GM12872 (cell line): ENCODE measurements at regions not wholly inside any gene's neighbourhood (a gene's known extent, or its start where the extent isn't known, plus 50 kb on each side); places are given as distances from the start of the nearest gene placed in this dataset.

Experiments
- TF ChIP-seq, protein P1 (sequence below): IDR thresholded peaks from 3 replicates; pipeline ENCODE4 v1.5.1; 2011; ENCODE audit warnings: low read depth, mild to moderate bottlenecking, low read length, moderate library complexity; ENCODE audit not compliant: insufficient read depth

DNA sequence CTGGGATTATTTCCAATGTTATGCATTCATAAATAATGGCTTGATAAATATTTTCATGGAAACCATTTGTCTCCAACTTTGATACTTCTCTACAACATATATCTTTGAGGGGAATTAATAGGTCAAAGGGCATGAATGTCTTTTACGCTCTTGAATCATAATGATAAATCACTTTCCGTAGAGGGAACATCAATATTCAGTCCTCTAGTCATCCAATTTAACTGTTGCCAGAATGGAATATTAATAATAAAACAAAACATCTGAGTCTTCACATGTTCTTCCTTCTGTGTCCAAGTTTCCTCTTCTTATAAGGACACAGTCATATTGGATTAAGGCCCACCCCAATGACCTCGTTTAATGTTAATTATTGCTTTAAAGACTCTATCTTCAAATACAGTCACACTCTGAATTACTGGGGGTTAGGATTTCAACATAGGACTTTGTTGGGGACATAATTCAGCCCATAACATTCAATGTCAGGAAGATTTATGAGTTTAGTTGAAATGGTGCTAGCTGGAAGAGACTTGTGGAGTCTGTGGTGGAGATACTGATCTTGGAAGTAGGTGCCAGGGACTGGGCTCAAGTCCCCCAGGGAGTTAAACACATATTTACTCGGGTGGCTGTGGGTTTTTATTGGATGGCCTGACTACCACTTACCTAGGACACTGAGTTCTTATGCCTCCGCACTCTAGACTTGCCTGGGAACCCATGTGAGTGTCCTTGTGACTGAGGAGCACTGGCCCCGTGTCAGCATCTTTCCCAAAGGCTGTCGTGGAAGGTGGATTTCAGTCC is 85.0 kb upstream of the SEC11C start:
- TF ChIP-seq, protein P1, sequence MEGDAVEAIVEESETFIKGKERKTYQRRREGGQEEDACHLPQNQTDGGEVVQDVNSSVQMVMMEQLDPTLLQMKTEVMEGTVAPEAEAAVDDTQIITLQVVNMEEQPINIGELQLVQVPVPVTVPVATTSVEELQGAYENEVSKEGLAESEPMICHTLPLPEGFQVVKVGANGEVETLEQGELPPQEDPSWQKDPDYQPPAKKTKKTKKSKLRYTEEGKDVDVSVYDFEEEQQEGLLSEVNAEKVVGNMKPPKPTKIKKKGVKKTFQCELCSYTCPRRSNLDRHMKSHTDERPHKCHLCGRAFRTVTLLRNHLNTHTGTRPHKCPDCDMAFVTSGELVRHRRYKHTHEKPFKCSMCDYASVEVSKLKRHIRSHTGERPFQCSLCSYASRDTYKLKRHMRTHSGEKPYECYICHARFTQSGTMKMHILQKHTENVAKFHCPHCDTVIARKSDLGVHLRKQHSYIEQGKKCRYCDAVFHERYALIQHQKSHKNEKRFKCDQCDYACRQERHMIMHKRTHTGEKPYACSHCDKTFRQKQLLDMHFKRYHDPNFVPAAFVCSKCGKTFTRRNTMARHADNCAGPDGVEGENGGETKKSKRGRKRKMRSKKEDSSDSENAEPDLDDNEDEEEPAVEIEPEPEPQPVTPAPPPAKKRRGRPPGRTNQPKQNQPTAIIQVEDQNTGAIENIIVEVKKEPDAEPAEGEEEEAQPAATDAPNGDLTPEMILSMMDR: no peak

GRCh38 chr18:59055345-59056032 is 84.2 kb upstream of the SEC11C start:
- TF ChIP-seq, protein P1: 0 out of 3 replicates have a peak, but pooled peaks have one; percentile 11

- TF ChIP-seq, protein P1: peak; percentile 85
Measured at GRCh38 chr18:59056706-59057492, 82.8 kb upstream of the SEC11C start.

- TF ChIP-seq, protein P1: no peak
Measured at GRCh38 chr18:59057493-59057795, 82.2 kb upstream of the SEC11C start.

DNA sequence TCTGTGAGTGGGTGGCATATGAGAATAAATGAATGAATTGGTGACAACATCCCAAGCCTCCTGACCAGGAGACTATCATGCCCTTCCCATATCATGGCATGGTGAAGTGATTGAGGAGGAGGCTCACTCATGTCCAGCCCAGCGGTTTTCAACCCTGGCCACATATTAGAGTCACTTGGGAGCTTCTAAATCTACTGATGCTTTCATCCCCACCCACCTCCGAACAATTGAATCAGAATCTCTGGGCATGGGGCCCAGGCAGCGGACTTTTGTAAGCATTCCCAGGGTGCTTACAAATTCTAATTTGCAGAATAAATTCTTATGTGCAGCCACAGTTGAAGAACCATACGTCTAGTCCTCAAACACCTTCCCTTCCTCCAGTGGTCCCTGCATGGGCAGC is 81.7 kb upstream of the SEC11C start:
- TF ChIP-seq, protein P1: no peak

- TF ChIP-seq, protein P1: no peak
Measured at GRCh38 chr18:59059140-59059539, 80.5 kb upstream of the SEC11C start.

- TF ChIP-seq, protein P1: no peak
Measured at GRCh38 chr18:59060551-59060950, 79.1 kb upstream of the SEC11C start.
